Spinal cord (tissue), 9 donors: ENCODE measurements at regions not wholly inside any gene's neighbourhood (a gene's known extent, or its start where the extent isn't known, plus 50 kb on each side); places are given as distances from the start of the nearest gene placed in this dataset.

ENCODE experiments used
- DNase-seq, 6 donors: peaks; one replicate each; pipeline versions ENCODE4 v3.0.0 to v3.0.0-alpha.2; 2013 to 2015; ENCODE audit warnings: low spot score in 6 of 6, low read depth in 4 of 6
- H3K27ac ChIP-seq: one replicate; pipeline ENCODE4 v1.5.1; 2013; ENCODE audit warnings: low read depth, low read length, control low read depth
- H3K27me3 ChIP-seq: one replicate; pipeline ENCODE4 v1.6.1; 2013; ENCODE audit warnings: low read length; ENCODE audit not compliant: control insufficient read depth, insufficient read depth
- H3K36me3 ChIP-seq: one replicate; pipeline ENCODE4 v1.6.1; 2013; ENCODE audit warnings: low read length; ENCODE audit not compliant: control insufficient read depth, insufficient read depth
- H3K4me1 ChIP-seq: one replicate; pipeline ENCODE4 v1.6.1; 2013; ENCODE audit warnings: low read length; ENCODE audit not compliant: control insufficient read depth, insufficient read depth
- H3K4me3 ChIP-seq: one replicate; pipeline ENCODE4 v1.5.1; 2013; ENCODE audit warnings: low read depth, low read length, control low read depth
- H3K9me3 ChIP-seq: one replicate; pipeline ENCODE4 v1.6.1; 2013; ENCODE audit warnings: low read length; ENCODE audit not compliant: control insufficient read depth, insufficient read depth
- WGBS: methylation state at CpG from one replicate; pipeline ENCODE4 v1.1.5; 2013; ENCODE audit warnings: missing lambda C conversion rate; ENCODE audit not compliant: insufficient coverage; 5-methylcytosine and 5-hydroxymethylcytosine counted together
- donor health status: healthy.

- H3K27ac ChIP-seq = no peak overlapping the region
- H3K9me3 ChIP-seq = no peaks in the 10 kb centered on the region
- no peaks in the 10 kb centered on the region for H3K36me3 ChIP-seq
- peaks cover 17% of the 10 kb centered on the region for H3K4me1 ChIP-seq
- DNase-seq = no peak
- H3K4me3 ChIP-seq = no peak overlapping the region
- no peaks in the 10 kb centered on the region for H3K27me3 ChIP-seq
- 77% methylated on average over 3 of the region's 6 CpGs for WGBS
These were observed 148.0 kb upstream of the B3GAT1 start for GRCh38 chr11:134560066-134560465.

GRCh38 chr11:134559602-134559962 is 147.5 kb upstream of the B3GAT1 start:
- Histone ChIP-seq H3K4me3 (no peak overlapping the region), H3K9me3 (no peaks in the 10 kb centered on the region), H3K36me3 (no peaks in the 10 kb centered on the region), H3K4me1 (peaks cover 17% of the 10 kb centered on the region), H3K27me3 (no peaks in the 10 kb centered on the region), H3K27ac (no peak overlapping the region)
- WGBS = 79% methylated on average over 7 of the region's 9 CpGs
- DNase-seq = no peak

- no peak overlapping the region for H3K27ac ChIP-seq
- H3K9me3 ChIP-seq = no peaks in the 10 kb centered on the region
- H3K4me1 ChIP-seq = peaks cover 17% of the 10 kb centered on the region
- no peak for DNase-seq
- WGBS = 90% methylated on average over 13 of the region's 16 CpGs
- H3K36me3 ChIP-seq = no peaks in the 10 kb centered on the region
- no peaks in the 10 kb centered on the region for H3K27me3 ChIP-seq
- H3K4me3 ChIP-seq = no peak overlapping the region
These were observed 147.0 kb upstream of the B3GAT1 start for GRCh38 chr11:134558916-134559601.

GRCh38 chr11:134558258-134558835 is 146.3 kb upstream of the B3GAT1 start:
- H3K27ac ChIP-seq = no peak overlapping the region
- WGBS = 100% methylated on average over 3 of the region's 4 CpGs

GRCh38 chr11:134557571-134558257 is 145.7 kb upstream of the B3GAT1 start:
- Histone ChIP-seq H3K36me3 (no peaks in the 10 kb centered on the region), H3K27ac (no peak overlapping the region), H3K4me3 (no peak overlapping the region), H3K4me1 (peaks cover 13% of the 10 kb centered on the region), H3K27me3 (no peaks in the 10 kb centered on the region), H3K9me3 (no peaks in the 10 kb centered on the region)
- WGBS = 84% methylated on average over 5 of the region's 6 CpGs
- no peak for DNase-seq

More at GRCh38 chr11:134558258-134558835, 146.3 kb upstream of the B3GAT1 start:
- no peak for DNase-seq
- no peaks in the 10 kb centered on the region for H3K9me3 ChIP-seq
- H3K4me1 ChIP-seq = peaks cover 17% of the 10 kb centered on the region
- no peak overlapping the region for H3K4me3 ChIP-seq
- H3K27me3 ChIP-seq = no peaks in the 10 kb centered on the region
- no peaks in the 10 kb centered on the region for H3K36me3 ChIP-seq

- H3K9me3 ChIP-seq = no peaks in the 10 kb centered on the region
- DNase-seq = no peak
- H3K4me3 ChIP-seq = no peak overlapping the region
- H3K27ac ChIP-seq = no peak overlapping the region
- H3K4me1 ChIP-seq = peaks cover 6% of the 10 kb centered on the region
- H3K36me3 ChIP-seq = no peaks in the 10 kb centered on the region
- H3K27me3 ChIP-seq = no peaks in the 10 kb centered on the region
- 93% methylated on average over 4 of the region's 4 CpGs for WGBS
These were observed 144.1 kb upstream of the B3GAT1 start for GRCh38 chr11:134556186-134556585.

- Histone ChIP-seq H3K9me3 (no peaks in the 10 kb centered on the region), H3K36me3 (no peaks in the 10 kb centered on the region), H3K4me3 (no peak overlapping the region), H3K27me3 (no peaks in the 10 kb centered on the region), H3K4me1 (no peaks in the 10 kb centered on the region), H3K27ac (no peak overlapping the region)
- no peak for DNase-seq
- 91% methylated on average over 6 of the region's 7 CpGs for WGBS
These were observed 143.5 kb upstream of the B3GAT1 start for GRCh38 chr11:134555510-134555909.

- Histone ChIP-seq H3K9me3 (no peaks in the 10 kb centered on the region), H3K27ac (no peak overlapping the region), H3K36me3 (no peaks in the 10 kb centered on the region), H3K4me1 (no peaks in the 10 kb centered on the region), H3K27me3 (no peaks in the 10 kb centered on the region), H3K4me3 (no peak overlapping the region)
- no peak for DNase-seq
- 82% methylated on average over 2 of the region's 3 CpGs for WGBS
These were observed 142.8 kb upstream of the B3GAT1 start for GRCh38 chr11:134554861-134555260.

GRCh38 chr11:134554106-134554505 is 142.1 kb upstream of the B3GAT1 start:
- WGBS = 87% methylated on average over 5 of the region's 6 CpGs
- Histone ChIP-seq H3K4me3 (no peak overlapping the region), H3K27ac (no peak overlapping the region), H3K9me3 (no peaks in the 10 kb centered on the region), H3K36me3 (no peaks in the 10 kb centered on the region), H3K27me3 (no peaks in the 10 kb centered on the region), H3K4me1 (no peaks in the 10 kb centered on the region)
- no peak for DNase-seq

- no peak for DNase-seq
- H3K4me3 ChIP-seq = no peak overlapping the region
- 60% methylated on average over 1 of the region's 1 CpG for WGBS
- no peak overlapping the region for H3K27ac ChIP-seq
- H3K4me1 ChIP-seq = no peaks in the 10 kb centered on the region
- H3K27me3 ChIP-seq = no peaks in the 10 kb centered on the region
- H3K9me3 ChIP-seq = no peaks in the 10 kb centered on the region
- H3K36me3 ChIP-seq = no peaks in the 10 kb centered on the region
These were observed 140.7 kb upstream of the B3GAT1 start for GRCh38 chr11:134552749-134553148.
